ENCODE measurements at regions not wholly inside any gene's neighbourhood (a gene's known extent, or its start where the extent isn't known, plus 50 kb on each side); places are given as distances from the start of the nearest gene placed in this dataset.

GRCh38 chr18:77487951-77488740, 238.5 kb downstream of the GALR1 start:
- no peak overlapping the region for H3K4me3 ChIP-seq (ENCODE audit: low read depth, low read length)
- TF ChIP-seq CTCF (IDR thresholded peaks at IDR 0.05; ENCODE audit: low read depth, low read length), result no peak

DNA sequence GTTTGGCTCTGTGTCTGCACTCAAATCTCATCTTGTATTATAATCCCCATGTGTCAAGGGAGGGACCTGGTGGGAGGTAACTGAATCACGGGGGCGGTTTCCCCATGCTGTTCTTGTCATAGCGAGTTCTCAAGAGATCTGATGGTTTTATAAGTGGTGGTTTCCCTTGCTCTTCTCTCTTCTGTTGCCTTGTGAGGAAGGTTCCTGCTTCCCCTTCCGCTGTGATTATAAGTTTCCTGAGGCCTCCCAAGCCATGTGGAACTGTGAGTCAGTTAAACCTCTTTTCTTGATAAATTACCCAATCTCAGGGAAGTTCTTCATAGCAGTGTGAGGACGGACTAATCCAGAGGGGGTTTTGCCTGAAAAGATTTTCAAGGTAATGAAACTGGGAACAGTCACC, 245.4 kb downstream of the GALR1 start:
- TF ChIP-seq CTCF (IDR thresholded peaks at IDR 0.05; ENCODE audit: low read depth, low read length), result no peak
- H3K4me3 ChIP-seq (ENCODE audit: low read depth, low read length), result no peak overlapping the region

DNA sequence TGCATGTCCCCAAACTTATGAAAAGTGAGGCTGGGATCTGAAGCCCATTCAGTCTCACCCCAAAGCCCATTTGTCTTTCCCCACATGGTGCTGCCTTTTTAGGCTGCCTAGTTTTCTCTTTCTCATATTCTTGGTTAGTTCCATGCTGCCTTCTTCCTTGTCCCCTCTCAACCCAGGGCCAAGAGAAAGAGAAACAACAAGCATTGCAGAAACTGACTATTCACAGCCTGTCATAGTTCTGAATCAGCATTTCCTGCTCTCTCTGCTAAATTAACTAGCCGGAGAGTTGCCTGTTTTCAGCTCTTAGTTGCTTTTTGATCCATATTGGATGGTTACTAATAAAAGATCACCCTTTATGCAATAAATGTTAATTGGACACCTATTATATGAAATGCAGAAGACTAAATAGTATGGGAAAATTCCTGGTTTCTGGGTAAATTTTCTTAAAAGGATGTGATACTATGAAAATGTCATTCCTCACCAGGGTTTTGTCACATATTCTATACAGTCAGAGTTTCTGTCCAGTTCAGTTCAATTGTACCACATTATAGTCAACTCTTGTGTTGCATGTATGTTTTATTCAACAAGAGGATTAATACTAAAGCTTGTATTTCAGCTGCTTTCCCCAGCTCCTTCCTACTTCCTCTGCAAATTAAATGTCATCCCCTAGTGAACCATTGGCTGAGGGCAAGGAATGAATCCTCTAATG, 246.5 kb downstream of the GALR1 start:
- H3K4me3 ChIP-seq (ENCODE audit: low read depth, low read length), result no peak overlapping the region
- no peak for TF ChIP-seq CTCF (IDR thresholded peaks at IDR 0.05; ENCODE audit: low read depth, low read length)

DNA sequence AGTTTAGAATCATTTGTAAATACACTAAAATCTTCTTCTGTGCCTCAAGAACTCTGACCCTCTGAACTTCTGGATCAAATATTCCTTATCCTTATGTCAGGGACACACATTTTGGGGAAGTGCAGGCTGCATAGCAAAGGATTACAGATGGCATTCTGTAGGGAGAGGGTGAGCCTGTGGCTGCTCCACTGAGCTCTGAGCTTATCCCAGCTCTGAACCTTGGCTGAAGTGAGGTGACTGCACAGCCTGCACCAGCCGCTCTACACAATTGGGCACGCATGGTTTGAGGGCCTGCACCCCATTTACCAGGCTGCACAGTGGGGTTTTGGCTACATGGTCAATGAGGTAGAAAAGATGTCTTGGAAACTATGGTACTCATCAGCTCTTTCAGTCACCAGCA, 251.6 kb downstream of the GALR1 start:
- TF ChIP-seq CTCF (IDR thresholded peaks at IDR 0.05; ENCODE audit: low read depth, low read length), result no peak
- no peak overlapping the region for H3K4me3 ChIP-seq (ENCODE audit: low read depth, low read length)

- no peak for TF ChIP-seq CTCF (IDR thresholded peaks at IDR 0.05; ENCODE audit: low read depth, low read length)
- H3K4me3 ChIP-seq (ENCODE audit: low read depth, low read length), result no peak overlapping the region
Observed at GRCh38 chr18:77505499-77505898, 255.9 kb downstream of the GALR1 start.

- no peak overlapping the region for H3K4me3 ChIP-seq (ENCODE audit: low read depth, low read length)
- TF ChIP-seq CTCF (IDR thresholded peaks at IDR 0.05; ENCODE audit: low read depth, low read length), result no peak
Observed at GRCh38 chr18:77512152-77512551, 262.5 kb downstream of the GALR1 start.

- TF ChIP-seq CTCF (IDR thresholded peaks at IDR 0.05; ENCODE audit: low read depth, low read length), result no peak
- H3K4me3 ChIP-seq (ENCODE audit: low read depth, low read length), result no peak overlapping the region
Observed at GRCh38 chr18:77517901-77518300, 268.3 kb downstream of the GALR1 start.
